ENCODE measurements at regions not wholly inside any gene's neighbourhood (a gene's known extent, or its start where the extent isn't known, plus 50 kb on each side); places are given as distances from the start of the nearest gene placed in this dataset.
"Not testable (repeated sequence)": the region's sequence is repeated elsewhere in the genome, so short reads cannot be mapped to it uniquely, and the experiment has no call there.

GRCh38 chr13:28605147-28605546 lies 53.8 kb upstream of the POMP start:
- not testable (repeated sequence) for TF ChIP-seq POU6F1 (CRISPR knock-in tag; IDR thresholded peaks at IDR 0.05; ENCODE audit: borderline replicate concordance, low read depth); GLIS3 (CRISPR knock-in tag; IDR thresholded peaks at IDR 0.05); PPARA (CRISPR knock-in tag; IDR thresholded peaks at IDR 0.05; ENCODE audit: borderline replicate concordance); ZC3H10 (CRISPR knock-in tag; IDR thresholded peaks at IDR 0.05); RARB (CRISPR knock-in tag; IDR thresholded peaks at IDR 0.05); CREB5 (CRISPR knock-in tag; IDR thresholded peaks at IDR 0.05; ENCODE audit: low read depth); TSHZ2 (CRISPR knock-in tag; IDR thresholded peaks at IDR 0.05); PATZ1 (CRISPR knock-in tag; IDR thresholded peaks at IDR 0.05; ENCODE audit: borderline replicate concordance); ISL1 (CRISPR knock-in tag; IDR thresholded peaks at IDR 0.05); SNAI2 (CRISPR knock-in tag; IDR thresholded peaks at IDR 0.05); ARNTL (CRISPR knock-in tag; IDR thresholded peaks at IDR 0.05; ENCODE audit: borderline replicate concordance, low read depth); ZNF565 (CRISPR knock-in tag; conservative IDR thresholded peaks at IDR 0.05; ENCODE audit: low read depth); TCF4 (CRISPR knock-in tag; IDR thresholded peaks at IDR 0.05; ENCODE audit: borderline replicate concordance); TOX (CRISPR knock-in tag; IDR thresholded peaks at IDR 0.05; ENCODE audit: borderline replicate concordance)

Measured in SK-N-SH treated with all-trans-retinoic acid at 6 μM for 48 hours (cell line).